DMS 273 treated with DMSO at 0.1 percent for 48 hours (cell line): ENCODE measurements at regions not wholly inside any gene's neighbourhood (a gene's known extent, or its start where the extent isn't known, plus 50 kb on each side); places are given as distances from the start of the nearest gene placed in this dataset.

Experiments
- DNase-seq: peaks from one replicate; lab custom pipeline; 2025; lab: John Stamatoyannopoulos, UW

DNA sequence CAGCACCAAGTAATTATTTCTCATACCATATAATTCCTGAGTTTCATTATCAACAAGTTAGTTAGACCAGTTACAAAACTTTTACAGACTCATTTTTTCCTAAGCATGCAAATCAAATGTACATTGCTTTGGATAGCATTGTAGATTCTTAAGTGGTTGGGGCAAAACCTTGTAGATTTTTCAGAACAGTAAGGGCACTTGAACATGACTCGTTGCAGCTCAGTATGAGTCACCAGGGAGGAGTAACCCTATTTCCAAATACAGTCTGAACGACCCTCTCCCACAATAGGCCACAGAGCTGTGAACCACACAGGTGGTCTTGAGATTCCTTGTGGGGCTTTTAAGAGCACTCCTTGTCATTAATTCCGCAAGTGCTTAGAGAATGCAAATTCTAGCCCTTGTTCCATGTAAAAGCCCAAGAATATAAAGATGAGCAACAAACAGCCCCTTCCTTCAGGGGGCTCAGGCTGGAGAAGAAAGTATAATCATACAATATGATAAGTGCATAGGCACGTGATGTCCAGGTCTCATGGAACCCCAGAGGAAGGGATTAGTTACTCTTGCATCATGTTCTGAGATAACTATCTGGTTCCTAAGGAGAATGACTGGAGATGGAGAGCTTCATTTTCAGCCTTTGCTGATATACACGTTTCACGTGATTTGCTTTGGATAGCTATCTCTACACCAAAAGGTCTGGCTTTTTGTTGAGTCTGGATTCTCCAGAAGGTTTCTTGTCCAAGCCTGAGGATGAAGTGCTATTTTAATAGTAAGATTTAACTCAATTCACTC is 295.7 kb downstream of the KCNN2 start:
- DNase-seq: no peak

DNA sequence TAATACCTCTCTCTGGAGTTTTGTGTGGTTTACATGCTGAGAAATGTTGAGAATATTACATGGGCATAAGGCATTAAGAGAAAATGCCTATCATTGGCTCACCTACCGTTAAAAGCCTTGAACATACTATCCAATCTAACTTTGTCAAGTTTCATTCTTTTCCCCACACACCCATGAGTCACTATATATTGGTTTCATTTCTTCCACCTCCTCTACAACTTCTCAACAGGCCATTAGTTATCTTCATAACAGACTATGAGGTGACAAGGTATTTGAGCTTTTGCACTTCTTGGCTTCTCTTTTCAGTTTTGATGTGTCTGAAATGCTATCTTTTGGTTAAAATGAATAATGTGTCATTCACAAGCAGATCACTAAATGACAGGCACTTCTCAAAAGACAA is 288.0 kb downstream of the KCNN2 start:
- DNase-seq: no peak

DNA sequence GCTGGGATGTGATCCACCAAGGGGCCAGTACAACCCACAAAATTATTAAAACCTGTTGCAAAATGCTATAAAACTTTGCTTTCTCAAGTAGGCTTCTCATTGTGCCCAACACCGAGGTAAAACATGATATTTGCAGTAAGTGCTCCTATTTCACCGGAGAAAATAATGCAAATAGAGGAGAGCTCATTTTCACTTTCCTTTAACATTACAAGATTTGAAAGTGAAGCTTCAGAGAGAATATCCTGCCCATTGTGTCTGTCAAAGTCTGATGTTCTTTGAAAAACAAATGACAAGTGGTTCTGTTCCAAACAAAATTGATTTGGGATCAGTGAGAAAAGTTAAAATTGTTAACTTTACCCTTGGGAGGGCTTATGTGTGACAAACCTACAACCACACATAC is 287.1 kb downstream of the KCNN2 start:
- DNase-seq: no peak

- DNase-seq: no peak
Observed at GRCh38 chr5:114644576-114644975, 282.7 kb downstream of the KCNN2 start.

DNA sequence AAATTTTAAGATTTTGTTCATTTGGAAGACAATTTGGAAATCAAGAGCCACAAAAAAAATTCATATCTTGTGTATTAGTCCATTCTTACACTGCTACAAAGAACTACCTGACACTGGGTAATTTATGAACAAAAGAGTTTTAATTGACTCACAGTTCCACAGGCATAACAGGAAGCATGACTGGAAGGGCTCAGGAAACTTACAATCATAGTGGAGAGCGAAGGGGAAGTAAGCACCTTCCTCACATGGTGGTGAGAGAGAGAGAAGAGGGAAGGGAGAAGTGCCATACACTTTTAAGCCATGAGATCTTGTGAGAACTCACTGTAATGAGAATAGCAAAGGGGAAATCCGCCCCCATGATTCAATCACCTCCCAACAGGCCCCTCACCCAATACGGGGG is 274.4 kb downstream of the KCNN2 start:
- DNase-seq: no peak

DNA sequence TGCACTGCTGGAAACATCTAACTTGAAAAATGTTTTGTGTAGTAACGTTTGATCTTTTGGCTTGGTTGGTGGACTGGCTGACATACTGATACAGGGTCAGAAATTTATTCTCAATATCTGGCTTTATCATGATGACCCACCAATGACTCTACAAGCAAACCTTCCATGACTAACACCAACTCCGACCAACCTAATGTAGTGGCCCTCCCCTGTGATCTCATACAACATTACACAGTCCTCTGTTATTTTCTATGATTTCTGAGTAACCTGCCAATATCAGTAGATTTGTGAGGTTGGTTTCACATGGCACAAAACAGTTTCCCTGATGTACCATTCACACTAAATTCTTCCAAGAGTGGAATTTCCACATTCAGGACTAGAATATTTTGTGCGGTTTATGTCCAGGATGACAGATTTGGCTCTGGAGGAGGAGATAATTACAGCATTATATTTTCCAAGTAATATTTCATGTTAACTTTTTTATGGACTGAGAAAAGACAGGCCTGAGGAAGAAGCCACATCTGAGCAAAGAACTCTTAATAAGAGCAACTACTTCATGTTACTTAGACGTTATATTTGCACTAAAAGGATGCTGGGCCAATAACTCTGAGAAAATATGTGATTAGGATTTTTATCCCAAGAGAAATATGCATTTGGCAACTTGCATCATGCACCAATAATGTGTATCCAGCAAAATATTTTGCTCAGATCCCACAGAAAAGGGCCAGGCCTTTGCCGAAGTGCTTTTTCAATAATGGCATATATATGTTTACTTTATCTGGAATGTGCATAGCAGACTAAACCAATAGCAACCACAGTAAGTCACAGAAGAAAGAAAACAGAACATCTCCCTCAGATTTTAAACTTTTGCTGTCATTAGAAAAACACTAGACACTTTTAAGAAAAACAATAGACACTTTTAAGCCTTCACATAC is 273.4 kb downstream of the KCNN2 start:
- no peak for DNase-seq

- DNase-seq: no peak
Observed at GRCh38 chr5:114634517-114634916, 272.6 kb downstream of the KCNN2 start.

DNA sequence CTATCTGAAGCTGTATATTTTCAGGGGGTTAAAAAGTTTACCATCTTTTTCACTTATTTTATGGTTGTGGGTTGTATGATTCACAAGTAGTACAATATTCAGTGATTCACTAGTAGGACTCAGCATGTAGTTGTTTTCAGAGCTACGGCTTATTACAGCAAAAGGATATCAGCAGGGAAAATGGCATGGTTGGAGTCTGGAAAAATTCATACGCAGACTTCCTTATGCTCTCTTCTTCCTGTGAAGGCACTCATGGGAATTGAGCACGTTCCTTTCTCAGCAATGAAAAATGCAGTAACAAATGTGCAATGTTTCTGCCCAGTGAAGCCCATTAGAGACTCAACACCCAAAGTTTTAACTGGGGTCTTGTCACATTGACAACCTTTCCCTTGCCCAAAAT is 250.5 kb downstream of the KCNN2 start:
- DNase-seq: no peak

GRCh38 chr5:114581136-114581535 is 219.3 kb downstream of the KCNN2 start:
- no peak for DNase-seq

- no peak for DNase-seq
Observed at GRCh38 chr5:114565871-114566270, 204.0 kb downstream of the KCNN2 start.

- no peak for DNase-seq
Observed at GRCh38 chr5:114565139-114565538, 203.3 kb downstream of the KCNN2 start.

DNA sequence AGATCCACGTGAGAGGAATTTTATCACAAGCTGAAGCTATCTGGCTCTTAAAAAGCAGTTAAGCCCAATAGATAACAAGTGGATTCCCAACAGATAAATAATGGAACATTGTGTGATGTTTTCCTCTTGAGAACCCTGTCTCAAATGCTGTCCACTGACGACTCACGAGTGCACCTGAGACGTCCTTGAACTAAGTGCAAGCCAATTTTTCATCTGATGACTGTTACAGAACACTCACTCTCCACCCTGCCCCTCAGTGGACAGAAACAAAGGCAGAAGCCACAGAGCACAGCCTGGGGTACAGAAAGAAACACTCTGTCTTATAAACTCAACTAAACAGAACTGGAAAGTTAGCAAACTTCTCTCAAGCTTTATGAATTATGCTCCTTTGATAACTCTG is 199.5 kb downstream of the KCNN2 start:
- DNase-seq: no peak
